Renal cortex interstitium (tissue), 11 donors: ENCODE measurements at regions not wholly inside any gene's neighbourhood (a gene's known extent, or its start where the extent isn't known, plus 50 kb on each side); places are given as distances from the start of the nearest gene placed in this dataset.
A peak's percentile ranks its signal among the peaks of the same experiment; 100 is the strongest.

Source experiments
- DNase-seq, 11 donors: peaks; one replicate each; pipeline ENCODE4 v3.0.0-alpha.2; 2013; ENCODE audit warnings: low read depth in 9 of 11, low spot score in 4 of 11; ENCODE audit errors: extremely low read depth in 1 of 11

DNA sequence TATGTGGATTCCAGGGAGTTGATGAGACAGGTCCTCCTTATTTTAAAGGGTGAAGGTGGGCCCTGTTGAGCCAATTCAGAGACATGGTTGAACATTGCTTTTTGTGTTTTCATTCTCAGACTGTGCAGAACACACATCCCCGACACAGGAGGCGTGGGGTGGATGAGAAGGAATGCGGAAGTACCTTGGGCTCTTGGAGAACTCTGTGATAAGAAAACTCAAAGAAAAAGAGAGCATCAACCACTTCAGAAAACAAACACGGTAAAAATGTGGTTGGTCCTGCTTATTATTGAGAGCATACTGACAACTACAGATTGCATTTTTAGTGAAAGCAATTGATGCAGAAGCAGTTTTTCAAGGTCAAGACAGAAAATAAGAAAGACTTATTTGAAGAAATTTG is 659.8 kb downstream of the IRX1 start:
- DNase-seq = no peak

DNA sequence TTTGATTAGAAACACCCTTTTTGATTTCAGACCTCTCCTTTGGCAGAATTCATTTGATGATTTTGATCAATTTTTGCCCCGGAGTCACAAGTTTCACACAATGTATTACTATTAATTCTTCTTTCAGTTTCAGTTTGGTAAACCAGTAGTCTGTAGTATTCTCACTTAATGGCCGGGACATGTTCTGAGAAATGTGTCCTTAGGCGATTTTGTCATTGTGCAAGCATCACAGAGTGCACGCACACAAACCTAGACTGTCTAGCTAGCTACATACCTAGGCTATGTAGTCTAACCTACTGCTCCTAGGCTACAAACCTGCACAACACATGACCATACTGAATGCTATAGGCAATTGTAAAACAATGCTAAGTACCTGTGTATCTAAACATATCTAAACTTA is 662.5 kb downstream of the IRX1 start:
- DNase-seq = no peak

- no peak for DNase-seq
Measured at GRCh38 chr5:4271193-4271592, 675.6 kb downstream of the IRX1 start.

DNA sequence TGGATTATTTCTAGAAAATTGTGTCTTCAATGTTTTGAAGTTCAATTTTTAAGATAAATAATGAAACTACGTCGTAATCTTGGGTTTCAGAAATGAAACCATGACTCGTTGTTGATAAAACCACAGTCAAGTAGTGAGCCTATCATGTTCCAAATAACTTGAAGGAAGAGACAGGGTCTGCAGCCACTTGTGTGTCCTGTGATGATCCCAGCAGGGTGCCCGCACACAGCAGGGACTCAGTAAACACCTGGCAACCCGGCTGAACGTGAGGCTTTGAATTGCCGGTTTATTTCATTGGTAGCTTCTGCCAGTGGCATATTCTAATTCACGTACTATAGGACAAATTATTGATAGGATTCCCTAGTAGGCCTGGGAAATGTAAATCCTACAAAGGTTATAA is 679.6 kb downstream of the IRX1 start:
- no peak for DNase-seq

- DNase-seq = no peak
Measured at GRCh38 chr5:4294878-4295277, 699.2 kb downstream of the IRX1 start.

DNA sequence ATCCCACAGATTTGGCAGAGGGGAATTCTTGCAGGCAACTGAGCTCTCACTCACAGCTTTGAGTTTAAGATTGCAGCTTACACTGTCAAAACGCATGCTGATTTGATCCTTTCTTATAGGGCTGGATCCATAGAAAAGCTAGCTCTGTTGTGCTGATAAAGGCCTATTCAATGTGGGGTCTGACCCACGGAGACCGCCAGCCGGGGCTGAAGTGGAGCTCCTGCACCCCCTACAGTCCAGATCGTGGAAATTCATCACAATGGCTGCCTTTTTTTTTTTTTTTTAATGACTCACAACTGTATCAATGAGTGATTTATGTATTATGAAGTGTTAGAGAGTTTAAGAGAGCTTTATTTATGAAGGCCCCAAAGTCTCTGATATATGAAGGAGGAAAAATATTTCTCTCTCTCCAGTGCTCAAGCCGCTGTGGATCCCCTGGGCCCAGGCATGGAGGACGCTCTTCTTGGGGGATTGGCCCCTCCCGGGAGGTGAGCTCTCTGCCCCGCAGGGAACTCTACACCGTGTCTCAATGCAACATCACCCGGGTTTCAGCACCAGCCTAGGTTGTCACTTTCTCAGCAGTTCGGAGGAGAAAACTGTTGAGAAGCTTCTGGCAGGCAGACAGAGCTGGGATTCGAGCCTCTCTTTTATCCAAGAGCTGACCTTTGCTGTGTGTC is 700.2 kb downstream of the IRX1 start:
- DNase-seq = peak; percentile 17 to 51 (median 32)

GRCh38 chr5:4306057-4306456 is 710.4 kb downstream of the IRX1 start:
- no peak for DNase-seq

DNA sequence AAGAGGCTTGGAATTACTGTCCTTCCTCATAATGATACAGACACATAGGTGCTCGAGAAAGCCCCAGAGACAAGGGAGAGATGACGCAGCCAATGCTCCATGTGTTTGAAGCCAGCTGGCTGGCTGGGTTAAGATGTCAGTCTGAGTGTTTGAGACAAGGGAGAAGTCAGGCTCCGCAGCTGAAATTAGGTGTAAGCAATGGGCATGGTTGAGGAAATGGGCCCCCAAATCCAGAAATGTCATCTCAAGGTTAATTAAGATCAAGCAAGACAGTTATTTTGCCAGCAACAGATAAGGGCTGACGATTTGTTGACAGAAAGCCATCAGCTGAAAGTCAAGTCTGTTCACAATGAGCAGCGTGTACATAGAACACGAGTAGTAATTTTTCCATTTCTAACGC is 713.4 kb downstream of the IRX1 start:
- DNase-seq = no peak

DNA sequence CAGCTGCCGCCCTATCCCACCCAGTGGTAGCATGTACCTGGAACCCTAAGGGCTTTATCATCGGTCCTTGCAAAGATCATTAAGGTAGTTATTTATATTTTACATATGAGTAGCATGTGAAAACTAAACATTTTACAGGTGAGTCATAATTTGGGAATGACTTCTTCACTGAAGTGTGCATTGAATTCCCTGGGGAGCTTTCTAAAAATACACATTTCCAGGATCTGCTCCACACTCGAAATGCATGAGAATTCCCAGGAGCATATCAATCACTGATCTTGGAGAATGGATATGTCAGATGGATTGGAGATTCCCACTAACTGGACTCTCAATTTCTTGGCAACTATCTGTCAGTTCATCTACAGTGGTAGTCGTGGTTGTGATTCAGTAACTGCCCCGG is 717.5 kb downstream of the IRX1 start:
- DNase-seq = no peak

- no peak for DNase-seq
Measured at GRCh38 chr5:4319478-4320128, 724.0 kb downstream of the IRX1 start.

DNA sequence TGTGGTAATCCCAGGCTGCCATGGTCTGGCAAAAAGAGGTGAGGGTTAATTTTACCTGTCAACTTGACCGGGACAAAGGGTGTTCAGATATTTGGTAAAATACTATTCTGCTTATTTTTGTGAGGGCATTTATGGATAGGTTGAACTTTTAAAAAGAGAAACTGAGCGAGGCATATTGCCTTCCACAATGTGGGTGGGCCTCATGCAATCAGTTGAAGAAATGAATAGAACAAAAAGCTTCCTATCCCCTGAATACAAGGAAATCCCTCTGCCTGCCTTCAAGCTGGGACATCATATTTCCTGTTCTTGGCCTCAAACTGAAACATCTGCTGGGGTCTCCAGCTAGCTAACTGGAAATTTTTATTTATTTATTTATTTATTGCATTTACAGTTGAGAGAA is 734.7 kb downstream of the IRX1 start:
- no peak for DNase-seq

GRCh38 chr5:4335078-4335477 is 739.4 kb downstream of the IRX1 start:
- no peak for DNase-seq

GRCh38 chr5:4337519-4337918 is 741.9 kb downstream of the IRX1 start:
- no peak for DNase-seq

DNA sequence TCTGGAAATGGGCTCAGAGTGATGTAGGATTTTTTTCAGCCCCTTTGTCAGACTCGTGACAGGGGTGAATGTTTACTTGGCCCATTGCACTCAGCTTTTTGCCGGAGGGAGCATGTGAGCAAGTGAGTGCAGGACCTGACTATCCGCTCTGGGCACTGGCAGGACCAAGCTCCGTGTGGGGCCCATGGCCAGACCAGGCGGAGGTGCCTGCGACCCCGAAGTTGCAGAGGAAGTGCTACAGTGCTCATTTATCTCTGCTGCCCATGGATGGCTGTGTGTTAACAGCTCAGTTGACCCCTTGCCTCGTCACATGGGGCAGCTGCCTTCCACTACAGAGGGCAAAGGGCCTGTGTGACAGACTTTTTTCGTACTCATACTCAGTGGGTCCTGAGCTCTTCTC is 744.3 kb downstream of the IRX1 start:
- no peak for DNase-seq

DNA sequence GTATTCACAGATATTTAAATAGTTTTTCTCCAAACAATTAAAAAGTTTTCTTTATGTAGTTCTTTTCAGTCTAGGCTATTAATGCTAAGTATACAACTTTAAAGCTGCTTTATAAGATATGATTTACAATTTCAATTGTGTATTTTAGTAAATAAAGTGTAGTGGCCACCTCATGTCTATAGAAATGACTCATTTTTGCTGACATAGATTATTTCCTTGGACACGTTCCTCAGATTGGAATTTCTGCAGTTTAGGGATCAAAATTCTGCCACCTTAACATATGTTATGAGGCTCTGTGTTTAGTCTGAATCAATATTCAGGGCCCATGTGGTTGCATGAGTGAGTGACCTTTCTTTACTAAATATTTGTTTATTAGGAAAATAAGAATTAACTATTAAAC is 750.2 kb downstream of the IRX1 start:
- no peak for DNase-seq

DNA sequence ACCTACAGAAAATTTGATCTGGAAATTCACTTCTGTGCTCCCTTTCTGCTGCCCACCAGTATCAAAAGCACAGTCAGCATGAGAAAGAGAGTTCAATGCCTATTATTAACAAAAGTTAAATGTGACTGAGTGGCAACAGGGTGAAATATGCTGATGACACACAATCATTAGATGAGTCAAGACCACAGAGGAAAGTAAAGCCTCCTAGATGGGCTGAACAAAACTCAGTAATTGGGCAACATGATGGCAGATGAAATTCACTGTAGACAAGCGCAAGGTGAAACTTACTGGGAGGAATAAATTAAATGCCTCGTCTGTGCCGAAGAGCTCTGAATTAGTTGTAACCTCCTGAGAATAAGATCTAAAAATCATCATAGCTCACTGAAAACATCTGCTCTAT is 752.8 kb downstream of the IRX1 start:
- DNase-seq = no peak

GRCh38 chr5:4348919-4349318 is 753.3 kb downstream of the IRX1 start:
- DNase-seq = no peak

DNA sequence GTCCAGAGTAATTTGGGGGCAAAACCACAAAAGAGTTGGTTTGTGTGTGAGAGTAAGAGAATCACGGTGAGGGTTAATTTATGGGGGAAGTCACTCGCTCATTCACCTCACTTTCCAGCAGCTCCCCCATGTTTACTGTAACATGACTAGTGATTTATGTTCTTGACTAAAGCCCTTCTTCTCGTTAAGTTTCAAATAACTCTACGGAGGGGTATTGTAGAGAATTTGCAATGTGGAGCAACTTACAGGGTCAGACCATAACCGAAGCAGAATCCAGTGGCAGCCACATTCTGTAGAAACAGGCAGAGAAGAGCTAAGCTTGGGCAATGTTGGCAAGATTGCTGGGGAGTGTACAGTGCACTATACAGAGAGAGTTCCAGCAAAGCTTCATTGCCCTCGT is 760.6 kb downstream of the IRX1 start:
- DNase-seq = peak in 3 of 11 donors; percentile 20 to 26 (median 21)

GRCh38 chr5:4359847-4360246 is 764.2 kb downstream of the IRX1 start:
- DNase-seq = no peak

DNA sequence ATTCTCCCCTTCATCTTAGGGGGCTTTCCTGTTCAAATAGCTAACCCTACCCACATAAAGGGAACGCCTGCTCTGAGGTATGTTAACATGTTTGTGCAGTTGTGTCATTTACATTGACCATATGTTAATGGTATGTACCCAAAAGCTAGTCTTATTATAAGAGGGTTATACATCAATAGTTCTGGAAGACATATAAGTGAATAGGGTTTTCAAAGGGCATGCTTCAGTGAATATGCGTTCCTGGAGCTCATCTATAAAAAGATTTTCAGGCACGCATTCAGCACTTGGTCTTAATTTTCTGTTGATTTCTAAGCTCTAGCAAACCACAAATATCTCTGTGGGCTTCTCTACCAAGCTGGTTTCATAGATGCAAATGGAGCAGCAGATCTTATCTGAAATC is 766.1 kb downstream of the IRX1 start:
- no peak for DNase-seq

GRCh38 chr5:4362411-4362810 is 766.8 kb downstream of the IRX1 start:
- DNase-seq = no peak
